ENCODE measurements at regions not wholly inside any gene's neighbourhood (a gene's known extent, or its start where the extent isn't known, plus 50 kb on each side); places are given as distances from the start of the nearest gene placed in this dataset.

DNA sequence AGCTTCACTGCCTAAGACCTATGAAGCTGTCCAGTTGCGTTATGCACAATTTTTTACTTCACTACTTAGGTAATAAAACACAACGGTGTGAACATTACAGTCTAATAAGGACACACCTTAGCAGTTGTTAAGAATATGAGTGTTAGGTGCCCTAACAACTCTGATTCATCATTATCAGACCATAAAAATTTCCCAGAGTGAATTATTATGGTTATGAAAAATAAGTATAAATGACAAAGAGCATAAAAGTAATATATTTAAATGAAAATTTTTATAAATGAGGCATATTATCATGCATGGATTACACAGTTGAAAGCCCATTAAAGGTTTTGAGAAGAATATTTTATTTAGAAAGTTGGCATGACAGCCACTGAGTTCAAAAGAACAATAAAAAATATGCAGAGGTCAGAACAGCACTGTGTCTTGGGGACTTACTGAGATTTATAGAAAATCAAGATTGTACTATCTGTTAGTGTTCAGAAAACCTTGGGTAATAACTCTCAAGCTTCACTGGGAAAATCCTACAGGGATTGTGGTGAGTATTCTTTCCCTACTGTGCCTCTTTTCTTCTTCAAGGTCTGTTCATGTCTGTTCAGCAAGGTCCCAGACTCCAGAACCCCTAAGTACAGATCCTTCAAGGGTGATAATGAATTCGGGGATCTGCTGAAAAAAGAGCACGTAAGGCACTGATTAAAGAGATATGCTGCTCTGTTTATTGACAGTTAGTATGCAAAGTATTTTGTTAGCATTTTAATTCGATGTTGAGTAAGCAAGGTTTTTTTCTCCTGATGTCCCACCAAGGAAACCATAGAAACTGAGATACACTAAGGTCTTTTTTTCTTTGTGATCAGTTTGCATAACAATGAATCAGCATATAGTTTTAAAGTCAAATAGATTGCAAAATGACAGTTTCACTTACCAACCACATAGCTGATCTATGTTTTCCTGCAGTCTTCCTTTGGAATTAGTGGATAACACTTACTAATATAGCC lies 250.0 kb downstream of the DSEL start:
- Mint-ChIP-seq H3K9me3 (peaks cover 4% of the 10 kb centered on the region), H3K27ac (no peak overlapping the region), H3K4me1 (ENCODE audit: low read depth) (peaks cover 40% of the 10 kb centered on the region), H3K27me3 (ENCODE audit: low read depth) (peaks cover 28% of the 10 kb centered on the region), H3K4me3 (peak overlapping the region; percentile 55), H3K36me3 (ENCODE audit: low read depth) (no peaks in the 10 kb centered on the region)
- DNase-seq (ENCODE audit: low spot score) = no peak

GRCh38 chr18:67265464-67266245 lies 250.9 kb downstream of the DSEL start:
- Mint-ChIP-seq H3K36me3 (ENCODE audit: low read depth) (no peaks in the 10 kb centered on the region), H3K4me3 (peak overlapping the region; percentile 55), H3K4me1 (ENCODE audit: low read depth) (peaks cover 47% of the 10 kb centered on the region), H3K9me3 (peaks cover 4% of the 10 kb centered on the region), H3K27me3 (ENCODE audit: low read depth) (peaks cover 27% of the 10 kb centered on the region), H3K27ac (no peak overlapping the region)
- no peak for DNase-seq (ENCODE audit: low spot score)

DNA sequence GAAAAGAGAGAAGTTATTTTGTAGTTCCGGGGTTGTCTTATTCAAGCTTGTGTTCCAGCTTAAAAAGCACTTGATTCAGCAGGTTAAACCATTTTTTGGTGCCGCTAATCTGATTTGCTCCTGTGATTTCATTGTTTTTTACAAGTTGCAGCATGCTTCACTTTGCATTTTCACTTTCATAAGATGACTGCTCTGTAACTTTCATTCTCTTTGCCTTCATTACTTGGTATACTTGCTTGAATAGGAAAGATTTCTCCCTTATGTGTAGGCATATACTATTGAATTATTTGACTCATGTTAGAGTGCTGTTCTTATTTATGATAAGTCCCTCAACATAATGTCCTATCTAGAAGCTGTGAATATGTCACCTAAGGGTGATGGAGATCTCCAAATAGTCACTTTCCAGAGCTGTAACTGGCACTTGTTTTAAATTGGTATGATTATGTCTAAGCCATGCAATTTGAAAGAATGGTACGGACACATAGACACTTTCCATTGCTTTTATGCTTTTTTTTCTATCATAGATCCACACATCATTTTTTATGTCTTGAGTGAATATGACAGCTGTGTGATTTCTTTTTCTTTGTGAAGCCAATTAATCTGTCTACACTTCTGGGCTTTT lies 254.5 kb downstream of the DSEL start:
- H3K4me1 Mint-ChIP-seq (ENCODE audit: low read depth) = peaks cover 41% of the 10 kb centered on the region
- H3K4me3 Mint-ChIP-seq = no peak overlapping the region
- DNase-seq (ENCODE audit: low spot score) = no peak
- H3K27ac Mint-ChIP-seq = peak overlapping the region; percentile 55
- H3K27me3 Mint-ChIP-seq (ENCODE audit: low read depth) = peaks cover 6% of the 10 kb centered on the region
- H3K36me3 Mint-ChIP-seq (ENCODE audit: low read depth) = no peaks in the 10 kb centered on the region
- H3K9me3 Mint-ChIP-seq = no peaks in the 10 kb centered on the region

DNA sequence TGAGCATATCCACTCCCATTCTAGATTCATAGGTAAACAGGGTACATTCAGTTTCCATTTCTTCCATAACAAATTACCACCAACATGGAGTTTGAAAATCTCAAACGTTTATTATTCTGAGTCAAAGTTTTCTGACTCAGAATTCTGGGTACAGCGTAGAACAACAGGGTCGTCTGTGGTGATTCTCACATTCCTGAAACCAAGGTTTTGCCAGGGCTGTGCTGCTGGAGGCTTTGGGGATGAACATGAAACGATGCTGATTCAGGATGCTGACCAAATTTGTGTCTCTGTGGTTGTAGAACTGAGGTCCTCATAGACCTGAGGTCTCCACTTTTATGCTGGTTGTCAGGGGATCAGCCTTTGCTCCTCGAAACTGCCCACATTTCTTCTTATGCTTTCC lies 255.7 kb downstream of the DSEL start:
- H3K36me3 Mint-ChIP-seq (ENCODE audit: low read depth) = no peaks in the 10 kb centered on the region
- peaks cover 32% of the 10 kb centered on the region for H3K4me1 Mint-ChIP-seq (ENCODE audit: low read depth)
- H3K4me3 Mint-ChIP-seq = no peak overlapping the region
- H3K27ac Mint-ChIP-seq = no peak overlapping the region
- no peak for DNase-seq (ENCODE audit: low spot score)
- no peaks in the 10 kb centered on the region for H3K9me3 Mint-ChIP-seq
- H3K27me3 Mint-ChIP-seq (ENCODE audit: low read depth) = peaks cover 6% of the 10 kb centered on the region

DNA sequence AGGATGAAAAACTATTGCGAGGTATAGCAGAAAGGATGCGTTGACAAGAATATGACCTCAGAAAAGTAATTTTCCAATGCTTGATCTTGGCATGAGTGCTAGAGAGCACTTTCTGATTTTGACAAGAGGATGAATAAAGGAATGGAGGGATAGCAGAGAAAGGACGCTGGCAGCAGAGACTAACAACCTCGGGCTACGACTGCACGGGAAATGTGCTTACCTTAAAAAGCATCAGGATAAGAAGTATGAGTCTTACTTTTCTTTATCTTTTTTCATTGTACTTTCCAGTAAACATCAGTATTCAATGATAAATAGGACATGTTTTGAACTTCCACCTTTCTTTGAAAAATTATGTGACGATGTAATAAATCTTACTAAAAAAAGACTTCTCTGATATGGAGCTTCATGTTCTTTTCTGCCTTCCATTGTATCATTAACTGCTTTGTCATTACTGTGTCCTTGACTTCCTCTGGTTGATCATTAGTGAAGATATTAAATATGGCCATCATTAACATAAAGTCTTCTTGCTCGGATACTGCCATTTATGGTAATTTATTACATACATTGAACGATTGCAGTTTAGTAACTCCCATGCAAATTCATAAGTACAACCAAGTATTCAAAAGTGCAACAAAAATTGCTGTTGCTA lies 265.6 kb downstream of the DSEL start:
- Mint-ChIP-seq H3K27ac (no peak overlapping the region), H3K27me3 (ENCODE audit: low read depth) (peaks cover 9% of the 10 kb centered on the region), H3K4me1 (ENCODE audit: low read depth) (no peaks in the 10 kb centered on the region), H3K9me3 (no peaks in the 10 kb centered on the region), H3K36me3 (ENCODE audit: low read depth) (no peaks in the 10 kb centered on the region), H3K4me3 (no peak overlapping the region)
- no peak for DNase-seq (ENCODE audit: low spot score)

DNA sequence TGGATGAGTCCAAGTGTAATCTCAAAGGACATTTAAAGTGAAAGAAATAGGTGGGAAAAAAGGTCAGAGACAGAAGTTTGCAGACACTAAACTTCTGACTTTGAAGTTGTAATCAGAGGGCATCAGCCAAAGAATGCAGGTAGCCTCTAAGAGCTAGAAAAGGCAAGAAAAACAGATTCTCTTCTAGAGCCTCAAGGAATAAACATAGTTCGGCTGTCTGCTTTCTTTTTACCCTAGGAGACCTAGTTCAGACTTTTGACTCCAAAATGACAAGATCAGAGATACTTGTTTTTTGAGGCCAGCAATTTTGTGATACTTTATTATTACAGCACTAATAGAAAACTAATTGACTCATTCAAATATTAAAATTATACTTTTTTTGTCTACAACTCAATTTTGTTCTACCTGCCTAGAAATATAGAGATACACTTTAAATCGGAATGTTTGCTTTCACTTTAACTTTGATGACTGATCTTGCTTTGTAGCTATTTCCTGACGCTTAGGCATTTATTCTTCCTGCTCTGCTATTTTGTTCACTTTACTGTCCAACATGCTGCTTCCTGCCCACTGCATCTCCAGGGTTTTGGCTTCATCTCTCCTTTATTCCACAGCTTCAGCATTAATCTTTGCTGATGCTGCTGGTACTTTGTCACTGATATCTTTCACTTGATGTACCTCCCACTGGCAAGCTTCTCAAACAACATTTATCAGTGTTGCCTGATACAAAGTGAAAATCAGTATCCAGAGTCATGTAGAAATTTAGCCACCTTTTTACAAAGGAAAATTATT lies 272.5 kb downstream of the DSEL start:
- peak overlapping the region; percentile 90 for H3K4me3 Mint-ChIP-seq
- H3K36me3 Mint-ChIP-seq (ENCODE audit: low read depth) = no peaks in the 10 kb centered on the region
- DNase-seq (ENCODE audit: low spot score) = no peak
- peaks cover 3% of the 10 kb centered on the region for H3K27me3 Mint-ChIP-seq (ENCODE audit: low read depth)
- H3K9me3 Mint-ChIP-seq = no peaks in the 10 kb centered on the region
- H3K27ac Mint-ChIP-seq = peak overlapping the region; percentile 87
- peaks cover 15% of the 10 kb centered on the region for H3K4me1 Mint-ChIP-seq (ENCODE audit: low read depth)

- H3K27ac Mint-ChIP-seq = no peak overlapping the region
- no peaks in the 10 kb centered on the region for H3K9me3 Mint-ChIP-seq
These were observed 274.5 kb downstream of the DSEL start for GRCh38 chr18:67242001-67242400.

DNA sequence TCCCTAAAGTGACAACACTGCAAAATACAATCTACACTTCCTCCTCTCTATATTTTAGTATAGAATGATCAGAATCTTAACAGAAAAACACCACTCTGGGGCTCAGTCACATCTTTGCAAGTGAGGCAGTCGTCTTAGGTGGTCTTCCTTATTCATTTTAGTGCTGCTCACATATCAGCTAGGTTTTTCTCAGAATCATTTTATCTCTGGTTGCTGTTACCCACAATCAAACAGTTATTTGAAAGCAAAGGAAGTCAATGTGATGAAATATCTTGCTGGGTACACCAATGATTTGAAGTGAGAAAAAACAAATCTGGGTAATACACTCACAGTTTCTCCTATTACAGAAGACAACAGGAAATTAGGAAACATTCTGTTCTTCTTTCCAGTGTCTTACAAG lies 275.2 kb downstream of the DSEL start:
- Mint-ChIP-seq H3K27ac (no peak overlapping the region), H3K4me1 (ENCODE audit: low read depth) (peaks cover 15% of the 10 kb centered on the region), H3K9me3 (no peaks in the 10 kb centered on the region), H3K27me3 (ENCODE audit: low read depth) (no peaks in the 10 kb centered on the region), H3K4me3 (no peak overlapping the region), H3K36me3 (ENCODE audit: low read depth) (no peaks in the 10 kb centered on the region)
- no peak for DNase-seq (ENCODE audit: low spot score)

More at GRCh38 chr18:67242001-67242400, 274.5 kb downstream of the DSEL start:
- no peak for DNase-seq (ENCODE audit: low spot score)
- Mint-ChIP-seq H3K36me3 (ENCODE audit: low read depth) (no peaks in the 10 kb centered on the region), H3K27me3 (ENCODE audit: low read depth) (no peaks in the 10 kb centered on the region), H3K4me3 (no peak overlapping the region), H3K4me1 (ENCODE audit: low read depth) (peaks cover 15% of the 10 kb centered on the region)

GRCh38 chr18:67239826-67240225 lies 276.7 kb downstream of the DSEL start:
- Mint-ChIP-seq H3K36me3 (ENCODE audit: low read depth) (no peaks in the 10 kb centered on the region), H3K4me3 (no peak overlapping the region), H3K27me3 (ENCODE audit: low read depth) (no peaks in the 10 kb centered on the region), H3K9me3 (no peaks in the 10 kb centered on the region), H3K4me1 (ENCODE audit: low read depth) (peaks cover 15% of the 10 kb centered on the region), H3K27ac (no peak overlapping the region)
- DNase-seq (ENCODE audit: low spot score) = no peak

- H3K9me3 Mint-ChIP-seq = no peaks in the 10 kb centered on the region
- H3K27ac Mint-ChIP-seq = no peak overlapping the region
- H3K27me3 Mint-ChIP-seq (ENCODE audit: low read depth) = peaks cover 2% of the 10 kb centered on the region
- no peak for DNase-seq (ENCODE audit: low spot score)
- no peak overlapping the region for H3K4me3 Mint-ChIP-seq
- H3K4me1 Mint-ChIP-seq (ENCODE audit: low read depth) = no peaks in the 10 kb centered on the region
- no peaks in the 10 kb centered on the region for H3K36me3 Mint-ChIP-seq (ENCODE audit: low read depth)
These were observed 283.5 kb downstream of the DSEL start for GRCh38 chr18:67232991-67233390.

GRCh38 chr18:67232406-67232805 lies 284.1 kb downstream of the DSEL start:
- DNase-seq (ENCODE audit: low spot score) = no peak
- no peak overlapping the region for H3K27ac Mint-ChIP-seq
- H3K9me3 Mint-ChIP-seq = no peaks in the 10 kb centered on the region
- peaks cover 2% of the 10 kb centered on the region for H3K27me3 Mint-ChIP-seq (ENCODE audit: low read depth)
- no peaks in the 10 kb centered on the region for H3K4me1 Mint-ChIP-seq (ENCODE audit: low read depth)
- H3K36me3 Mint-ChIP-seq (ENCODE audit: low read depth) = no peaks in the 10 kb centered on the region
- H3K4me3 Mint-ChIP-seq = no peak overlapping the region

- Mint-ChIP-seq H3K27me3 (ENCODE audit: low read depth) (no peaks in the 10 kb centered on the region), H3K36me3 (ENCODE audit: low read depth) (no peaks in the 10 kb centered on the region), H3K27ac (no peak overlapping the region), H3K4me1 (ENCODE audit: low read depth) (no peaks in the 10 kb centered on the region), H3K9me3 (no peaks in the 10 kb centered on the region), H3K4me3 (no peak overlapping the region)
- no peak for DNase-seq (ENCODE audit: low spot score)
These were observed 293.6 kb downstream of the DSEL start for GRCh38 chr18:67222887-67223286.

DNA sequence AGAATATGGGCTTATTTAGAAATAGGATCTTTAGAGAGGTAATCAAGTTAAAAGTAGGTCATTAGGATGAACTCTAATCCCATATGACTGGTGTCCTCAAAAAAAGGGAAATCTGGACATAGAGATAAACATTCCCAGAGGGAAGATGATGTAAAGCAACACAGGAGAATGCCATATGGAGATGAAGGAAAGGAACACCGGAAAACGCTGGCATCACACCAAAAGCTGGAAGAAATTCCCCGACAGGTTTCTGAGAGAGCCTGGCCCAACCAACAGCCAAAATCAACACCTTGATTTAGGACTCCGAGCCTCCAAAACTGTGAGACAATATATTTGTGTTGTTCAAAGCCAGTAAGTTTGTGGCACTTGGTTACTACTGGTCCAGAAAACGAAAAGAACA lies 296.7 kb downstream of the DSEL start:
- Mint-ChIP-seq H3K27me3 (ENCODE audit: low read depth) (no peaks in the 10 kb centered on the region), H3K4me1 (ENCODE audit: low read depth) (no peaks in the 10 kb centered on the region), H3K9me3 (no peaks in the 10 kb centered on the region), H3K36me3 (ENCODE audit: low read depth) (no peaks in the 10 kb centered on the region), H3K4me3 (no peak overlapping the region), H3K27ac (no peak overlapping the region)
- DNase-seq (ENCODE audit: low spot score) = no peak

Data from T-helper 2 cell treated with Interferon-gamma antibody and Interleukin-4, amounts not matched to agents 5 μg/mL and 100 μg/mL, for 36 hours (primary cell).